Colonic mucosa (tissue), 4 donors: ENCODE measurements at regions not wholly inside any gene's neighbourhood (a gene's known extent, or its start where the extent isn't known, plus 50 kb on each side); places are given as distances from the start of the nearest gene placed in this dataset.

Source experiments
- DNase-seq: peaks from one replicate; pipeline ENCODE4 v3.0.0-alpha.2; 2020
- H3K27ac ChIP-seq: fragments of 200-600 bp; one replicate; pipeline ENCODE4 v1.8.0; 2021
- H3K27me3 ChIP-seq: fragments of 200-600 bp; one replicate; pipeline ENCODE4 v1.8.0; 2021
- H3K36me3 ChIP-seq: fragments of 200-600 bp; one replicate; pipeline ENCODE4 v1.8.0; 2021
- H3K4me1 ChIP-seq: fragments of 200-600 bp; one replicate; pipeline ENCODE4 v1.8.0; 2021; ENCODE audit warnings: mild to moderate bottlenecking
- H3K4me3 ChIP-seq: fragments of 200-600 bp; one replicate; pipeline ENCODE4 v1.8.0; 2021
- H3K9ac ChIP-seq, 2 donors: one replicate each; pipeline ENCODE4 v1.7.0; 2013; ENCODE audit warnings: control low read depth in 2 of 2, low read depth in 2 of 2, low read length in 2 of 2
- H3K9me3 ChIP-seq: fragments of 200-600 bp; one replicate; pipeline ENCODE4 v1.8.0; 2021
- CTCF ChIP-seq: fragments of 200-600 bp; IDR thresholded peaks from one replicate; pipeline ENCODE4 v1.8.0; 2022; ENCODE audit warnings: antibody characterized with exemption, mild to moderate bottlenecking
- intact Hi-C: fragments of 100-400 bp; cut with DNase I; formaldehyde crosslinking; loops from one replicate; pipeline ENCODE4 v1.14.1; 2022
- donor health status: healthy.
- donor health status: DM: no; HTN: no; CAD: no.
- donor health status: DM: no; HTN: no; CAD: no.

- DNase-seq: no peak
- intact Hi-C loops: no loop called here
- Histone ChIP-seq H3K4me3 (no peak overlapping the region), H3K4me1 (no peaks in the 10 kb centered on the region), H3K9ac (no peak overlapping the region), H3K27ac (no peak overlapping the region), H3K36me3 (no peaks in the 10 kb centered on the region), H3K9me3 (no peaks in the 10 kb centered on the region), H3K27me3 (no peaks in the 10 kb centered on the region)
- no peak for TF ChIP-seq CTCF
Observed at GRCh38 chr3:59563072-59563605, 513.3 kb upstream of the CFAP20DC start.

GRCh38 chr3:59559721-59560435 lies 510.1 kb upstream of the CFAP20DC start:
- intact Hi-C loops: no loop called here
- DNase-seq: no peak
- H3K36me3 ChIP-seq: no peaks in the 10 kb centered on the region
- no peak overlapping the region for H3K4me3 ChIP-seq
- no peak overlapping the region for H3K9ac ChIP-seq
- no peaks in the 10 kb centered on the region for H3K27me3 ChIP-seq
- no peaks in the 10 kb centered on the region for H3K9me3 ChIP-seq
- H3K4me1 ChIP-seq: no peaks in the 10 kb centered on the region
- H3K27ac ChIP-seq: no peak overlapping the region
- TF ChIP-seq CTCF: no peak

- Histone ChIP-seq H3K36me3 (no peaks in the 10 kb centered on the region), H3K27ac (no peak overlapping the region), H3K9me3 (no peaks in the 10 kb centered on the region), H3K4me3 (no peak overlapping the region), H3K9ac (no peak overlapping the region), H3K4me1 (no peaks in the 10 kb centered on the region), H3K27me3 (no peaks in the 10 kb centered on the region)
- TF ChIP-seq CTCF: no peak
- no peak for DNase-seq
- intact Hi-C loops: no loop called here
Observed at GRCh38 chr3:59558906-59559720, 509.3 kb upstream of the CFAP20DC start.

- DNase-seq: no peak
- TF ChIP-seq CTCF: no peak
- no peak overlapping the region for H3K9ac ChIP-seq
- H3K4me3 ChIP-seq: no peak overlapping the region
- H3K27me3 ChIP-seq: no peaks in the 10 kb centered on the region
- no peaks in the 10 kb centered on the region for H3K9me3 ChIP-seq
- intact Hi-C loops: no loop called here
- H3K36me3 ChIP-seq: no peaks in the 10 kb centered on the region
- H3K4me1 ChIP-seq: no peaks in the 10 kb centered on the region
- no peak overlapping the region for H3K27ac ChIP-seq
Observed at GRCh38 chr3:59555593-59556315, 505.9 kb upstream of the CFAP20DC start.

- H3K36me3 ChIP-seq: no peaks in the 10 kb centered on the region
- DNase-seq: no peak
- intact Hi-C loops: no loop called here
Observed at GRCh38 chr3:59553076-59553475, 503.3 kb upstream of the CFAP20DC start.

More at GRCh38 chr3:59553076-59553475, 503.3 kb upstream of the CFAP20DC start:
- Histone ChIP-seq H3K4me1 (no peaks in the 10 kb centered on the region), H3K27ac (no peak overlapping the region), H3K4me3 (no peak overlapping the region), H3K9ac (no peak overlapping the region), H3K9me3 (no peaks in the 10 kb centered on the region), H3K27me3 (no peaks in the 10 kb centered on the region)
- TF ChIP-seq CTCF: no peak
